Hepatocyte (in vitro differentiated cells): ENCODE measurements at regions not wholly inside any gene's neighbourhood (a gene's known extent, or its start where the extent isn't known, plus 50 kb on each side); places are given as distances from the start of the nearest gene placed in this dataset.
A peak's percentile ranks its signal among the peaks of the same experiment; 100 is the strongest.

ENCODE experiments used
- DNase-seq: peaks from one replicate; pipeline ENCODE4 v3.0.0-alpha.2; 2016; ENCODE audit warnings: low spot score
- H2AFZ ChIP-seq: fragments of 200-600 bp; sonication (generic); 2 replicates; pipeline ENCODE4 v1.6.0; 2016; ENCODE audit warnings: antibody characterized with exemption, mild to moderate bottlenecking
- H3K27ac ChIP-seq: fragments of 200-600 bp; sonication (generic); 2 replicates; pipeline ENCODE4 v1.5.1; 2016; ENCODE audit warnings: mild to moderate bottlenecking
- H3K27me3 ChIP-seq: fragments of 200-600 bp; sonication (generic); 2 replicates; pipeline ENCODE4 v1.6.1; 2016
- H3K36me3 ChIP-seq: fragments of 200-600 bp; sonication (generic); replicated peaks from 2 replicates; pipeline ENCODE4 v1.5.1; 2016; ENCODE audit warnings: low read depth; ENCODE audit not compliant: insufficient read depth
- H3K4me1 ChIP-seq: fragments of 200-600 bp; sonication (generic); 2 replicates; pipeline ENCODE4 v1.5.1; 2016; ENCODE audit warnings: mild to moderate bottlenecking, moderate library complexity; ENCODE audit not compliant: insufficient read depth
- H3K4me2 ChIP-seq: fragments of 200-600 bp; sonication (generic); 2 replicates; pipeline ENCODE4 v1.6.0; 2016
- H3K4me3 ChIP-seq: fragments of 200-600 bp; sonication (generic); 2 replicates; pipeline ENCODE4 v1.5.1; 2016; ENCODE audit warnings: mild to moderate bottlenecking
- H3K79me2 ChIP-seq: fragments of 200-600 bp; sonication (generic); 2 replicates; pipeline ENCODE4 v1.6.0; 2017; ENCODE audit warnings: mild to moderate bottlenecking
- H3K9me2 ChIP-seq: fragments of 200-600 bp; sonication (generic); replicated peaks from 2 replicates; pipeline ENCODE4 v1.6.0; 2017; ENCODE audit warnings: mild to moderate bottlenecking; ENCODE audit not compliant: insufficient read depth
- H3K9me3 ChIP-seq: fragments of 200-600 bp; sonication (generic); 2 replicates; pipeline ENCODE4 v1.5.1; 2016; ENCODE audit warnings: low read depth, mild to moderate bottlenecking
- H4K20me1 ChIP-seq: fragments of 200-600 bp; sonication (generic); 2 replicates; pipeline ENCODE4 v1.6.0; 2016; ENCODE audit warnings: mild to moderate bottlenecking; ENCODE audit not compliant: insufficient read depth, poor library complexity, severe bottlenecking
- EZH2 ChIP-seq: fragments of 200-600 bp; sonication (generic); IDR thresholded peaks from 2 replicates; pipeline ENCODE4 v1.6.1; 2016; ENCODE audit warnings: antibody characterized with exemption, mild to moderate bottlenecking, borderline replicate concordance
- EZH2phosphoT487 ChIP-seq: fragments of 200-600 bp; sonication (generic); IDR thresholded peaks from one replicate; pipeline ENCODE4 v1.6.1; 2018; ENCODE audit warnings: antibody characterized with exemption, mild to moderate bottlenecking, low read depth, moderate library complexity; ENCODE audit not compliant: unreplicated experiment, severe bottlenecking
- WGBS: methylation state at CpG from one replicate; pipeline ENCODE4 v1.1.6; 2016; ENCODE audit warnings: low lambda C conversion rate; ENCODE audit errors: missing lambda C conversion rate; 5-methylcytosine and 5-hydroxymethylcytosine counted together
- TF ChIP-seq, protein P1 (sequence below): fragments of 200-600 bp; sonication (generic); IDR thresholded peaks from 2 replicates; pipeline ENCODE4 v1.5.1; 2016; ENCODE audit warnings: antibody characterized with exemption, mild to moderate bottlenecking; ENCODE audit not compliant: poor library complexity

DNA sequence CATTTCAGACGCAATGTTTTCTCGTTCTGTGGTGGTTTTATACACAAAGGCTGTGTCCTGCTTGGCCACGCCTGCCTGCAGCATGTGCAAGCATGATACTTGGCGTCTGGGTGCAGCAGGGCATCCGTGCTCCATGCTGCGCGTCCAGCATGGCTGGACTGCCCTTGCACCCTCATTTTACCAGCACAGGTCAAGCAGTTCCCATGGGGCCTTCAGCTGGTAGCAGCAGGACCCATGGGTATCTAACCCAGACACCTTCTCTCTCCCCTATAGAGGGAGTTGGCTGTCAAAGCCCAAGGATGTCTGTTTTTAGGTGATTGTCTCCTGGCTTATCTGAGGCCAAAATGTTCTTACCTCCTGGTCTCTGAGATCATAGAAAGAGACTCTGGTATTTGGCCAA, 158.3 kb upstream of the PITX1 start:
- H3K27me3 ChIP-seq: peaks cover 5% of the 10 kb centered on the region

DNA sequence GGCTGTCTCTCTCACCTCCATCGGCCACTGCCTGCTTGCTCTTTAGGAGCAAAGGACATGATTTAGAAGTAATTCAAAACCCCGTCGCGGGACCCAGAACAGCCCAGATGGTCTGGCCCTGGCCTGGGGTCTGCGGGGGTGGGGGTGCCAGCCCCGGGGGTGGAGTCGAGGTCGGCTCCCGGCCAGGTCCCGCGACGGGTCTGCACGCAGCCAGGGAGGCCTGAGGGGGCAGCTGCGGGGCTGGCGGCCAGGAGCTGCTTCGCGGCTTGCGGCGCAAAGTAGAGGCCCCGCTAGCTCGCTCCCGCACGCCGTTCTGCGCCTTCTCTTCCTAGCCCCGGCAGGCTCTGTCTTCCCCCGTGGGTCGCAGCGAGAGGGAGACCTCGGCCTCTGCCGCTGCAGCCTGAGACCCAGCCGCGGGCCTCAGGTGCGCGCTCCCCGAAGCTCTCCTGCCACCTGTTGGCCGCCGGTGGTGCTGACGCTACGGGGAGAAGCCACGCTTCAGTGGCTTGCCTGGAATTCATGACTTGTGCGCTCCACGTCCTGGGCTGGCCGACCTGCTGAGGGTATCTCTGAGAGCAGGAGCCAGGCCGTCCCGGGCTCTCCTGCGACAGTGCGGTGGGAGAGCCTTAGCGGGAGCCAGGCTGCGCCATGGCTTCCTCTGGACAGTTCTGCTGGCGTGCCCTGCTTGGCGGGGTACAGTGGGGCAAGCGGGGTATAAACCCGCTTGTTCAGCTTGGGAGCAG, 157.2 kb upstream of the PITX1 start:
- Histone ChIP-seq H3K79me2 (peaks cover 7% of the 10 kb centered on the region), H3K4me2 (peak overlapping the region; percentile 96), H3K9me2 (no peaks in the 10 kb centered on the region), H3K36me3 (no peaks in the 10 kb centered on the region), H2AFZ (peak overlapping the region; percentile 83), H3K9me3 (no peaks in the 10 kb centered on the region), H3K27ac (peak overlapping the region; percentile 66), H3K27me3 (peaks cover 5% of the 10 kb centered on the region), H3K4me1 (peaks cover 32% of the 10 kb centered on the region), H3K4me3 (peak overlapping the region; percentile 59), H4K20me1 (no peaks in the 10 kb centered on the region)
- DNase-seq: peak; percentile 93
- TF ChIP-seq, protein P1, sequence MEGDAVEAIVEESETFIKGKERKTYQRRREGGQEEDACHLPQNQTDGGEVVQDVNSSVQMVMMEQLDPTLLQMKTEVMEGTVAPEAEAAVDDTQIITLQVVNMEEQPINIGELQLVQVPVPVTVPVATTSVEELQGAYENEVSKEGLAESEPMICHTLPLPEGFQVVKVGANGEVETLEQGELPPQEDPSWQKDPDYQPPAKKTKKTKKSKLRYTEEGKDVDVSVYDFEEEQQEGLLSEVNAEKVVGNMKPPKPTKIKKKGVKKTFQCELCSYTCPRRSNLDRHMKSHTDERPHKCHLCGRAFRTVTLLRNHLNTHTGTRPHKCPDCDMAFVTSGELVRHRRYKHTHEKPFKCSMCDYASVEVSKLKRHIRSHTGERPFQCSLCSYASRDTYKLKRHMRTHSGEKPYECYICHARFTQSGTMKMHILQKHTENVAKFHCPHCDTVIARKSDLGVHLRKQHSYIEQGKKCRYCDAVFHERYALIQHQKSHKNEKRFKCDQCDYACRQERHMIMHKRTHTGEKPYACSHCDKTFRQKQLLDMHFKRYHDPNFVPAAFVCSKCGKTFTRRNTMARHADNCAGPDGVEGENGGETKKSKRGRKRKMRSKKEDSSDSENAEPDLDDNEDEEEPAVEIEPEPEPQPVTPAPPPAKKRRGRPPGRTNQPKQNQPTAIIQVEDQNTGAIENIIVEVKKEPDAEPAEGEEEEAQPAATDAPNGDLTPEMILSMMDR: peak; percentile 96
- no peak for TF ChIP-seq EZH2phosphoT487
- no peak for TF ChIP-seq EZH2
- WGBS: 12% methylated on average over 44 of the region's 54 CpGs

More for the DNA sequence above, 158.3 kb upstream of the PITX1 start:
- no peak for DNase-seq
- H3K4me1 ChIP-seq: peaks cover 23% of the 10 kb centered on the region
- no peak overlapping the region for H2AFZ ChIP-seq
- no peak overlapping the region for H3K4me2 ChIP-seq
- 81% methylated on average over 7 of the region's 7 CpGs for WGBS
- H3K9me2 ChIP-seq: no peaks in the 10 kb centered on the region
- H3K4me3 ChIP-seq: no peak overlapping the region
- no peaks in the 10 kb centered on the region for H3K36me3 ChIP-seq
- TF ChIP-seq EZH2phosphoT487 (no peak), EZH2 (no peak)
- TF ChIP-seq, protein P1: no peak
- no peaks in the 10 kb centered on the region for H4K20me1 ChIP-seq
- H3K9me3 ChIP-seq: no peaks in the 10 kb centered on the region
- peaks cover 7% of the 10 kb centered on the region for H3K79me2 ChIP-seq
- no peak overlapping the region for H3K27ac ChIP-seq

DNA sequence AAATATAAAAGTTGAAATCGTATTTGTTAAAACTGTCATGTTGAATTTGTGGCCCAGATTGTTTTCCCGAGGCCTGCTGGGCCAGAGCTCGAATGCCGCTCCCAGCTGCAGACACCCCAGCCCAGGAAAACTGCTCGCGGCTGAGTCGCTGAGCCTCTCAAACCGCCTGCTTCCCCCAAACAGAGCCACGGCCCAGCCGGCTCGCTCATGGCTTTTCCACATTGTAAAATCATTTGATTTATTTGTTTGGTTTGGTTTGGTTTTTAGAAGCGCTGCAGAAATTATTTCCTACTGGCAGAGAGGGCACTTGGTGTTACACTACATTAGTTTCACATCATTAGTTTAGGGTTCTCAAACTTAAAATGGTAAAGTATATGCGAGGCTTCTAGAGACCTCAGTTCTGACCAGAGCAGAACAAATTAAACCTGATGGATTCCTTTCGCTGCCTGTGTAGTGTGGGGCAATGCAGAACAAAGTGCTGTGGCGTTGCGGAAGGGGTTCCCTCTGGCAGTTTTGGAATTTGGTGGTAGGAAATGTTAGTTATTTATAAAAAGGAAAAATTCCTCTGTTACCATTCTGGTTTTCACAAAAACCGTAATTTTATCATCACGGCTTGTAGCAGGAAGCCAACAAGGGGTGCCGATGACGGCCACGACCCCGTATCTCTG, 156.5 kb upstream of the PITX1 start:
- Histone ChIP-seq H3K27me3 (peaks cover 5% of the 10 kb centered on the region), H3K36me3 (no peaks in the 10 kb centered on the region), H3K27ac (peak overlapping the region; percentile 66), H3K4me2 (peak overlapping the region; percentile 96), H2AFZ (peak overlapping the region; percentile 83), H3K9me3 (no peaks in the 10 kb centered on the region), H3K9me2 (no peaks in the 10 kb centered on the region), H3K79me2 (peaks cover 7% of the 10 kb centered on the region), H3K4me3 (no peak overlapping the region), H4K20me1 (no peaks in the 10 kb centered on the region), H3K4me1 (peaks cover 34% of the 10 kb centered on the region)
- TF ChIP-seq, protein P1: no peak
- TF ChIP-seq EZH2phosphoT487 (no peak), EZH2 (no peak)
- 57% methylated on average over 22 of the region's 22 CpGs for WGBS
- no peak for DNase-seq
